ENCODE measurements at regions not wholly inside any gene's neighbourhood (a gene's known extent, or its start where the extent isn't known, plus 50 kb on each side); places are given as distances from the start of the nearest gene placed in this dataset.

DNA sequence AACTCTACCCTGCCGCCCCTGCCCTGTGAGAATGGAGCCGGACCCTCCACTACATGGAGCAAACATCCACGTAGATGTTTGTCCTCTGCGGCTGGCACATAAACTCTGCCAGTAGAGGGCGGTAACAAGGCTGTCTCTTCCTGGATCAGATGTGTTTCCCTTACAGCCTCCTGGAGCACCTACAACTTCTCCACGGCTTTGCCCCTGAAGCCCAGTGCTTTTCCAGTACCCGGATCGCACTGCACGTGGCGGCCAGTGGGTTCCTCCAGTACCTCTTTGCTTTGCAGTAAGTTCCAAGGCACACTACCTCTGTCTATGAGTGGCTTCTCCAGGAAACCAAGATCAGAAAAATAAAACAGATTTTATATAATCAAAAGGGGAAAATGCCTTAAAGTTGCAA lies 651.3 kb downstream of the DCDC2C start:
- Histone ChIP-seq H3K9ac (ENCODE audit: insufficient read length, low read depth) (no peak overlapping the region), H3K4me1 (ENCODE audit: insufficient read depth, insufficient read length) (no peaks in the 10 kb centered on the region), H3K9me3 (ENCODE audit: insufficient read depth, low read length) (no peaks in the 10 kb centered on the region), H3K27me3 (ENCODE audit: insufficient read depth, insufficient read length) (no peaks in the 10 kb centered on the region), H3K4me3 (ENCODE audit: insufficient read length, low read depth) (no peak overlapping the region), H3K36me3 (ENCODE audit: insufficient read depth, insufficient read length, low read length) (no peaks in the 10 kb centered on the region)
- peak; percentile 58 for DNase-seq (ENCODE audit: low read depth, low spot score)
- TF ChIP-seq YY1 (IDR thresholded peaks at IDR 0.05; ENCODE audit: insufficient read depth, insufficient read length) (no peak), ZNF274 (IDR thresholded peaks at IDR 0.05; ENCODE audit: low read depth, low read length) (no peak), SUZ12 (IDR thresholded peaks at IDR 0.05; ENCODE audit: extremely low read depth, insufficient read depth, insufficient read length) (no peak)

DNA sequence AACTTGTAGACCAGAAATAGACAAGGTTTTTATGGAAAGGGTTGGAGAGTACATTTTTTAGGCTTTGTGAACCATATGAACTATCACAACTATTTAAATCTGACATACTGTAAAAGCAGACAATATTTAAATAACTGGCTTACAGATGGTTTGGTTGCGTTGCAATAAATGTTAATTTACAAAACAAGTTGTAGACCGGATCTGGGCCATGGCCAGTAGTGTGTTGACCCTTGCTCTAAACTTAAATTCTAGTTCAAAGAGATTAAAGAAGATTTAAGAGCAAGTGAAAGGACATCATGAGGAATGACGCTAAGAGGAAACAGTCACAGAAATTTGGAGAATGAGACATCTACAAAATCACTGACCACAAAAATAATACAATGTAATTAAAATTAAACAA lies 652.7 kb downstream of the DCDC2C start:
- Histone ChIP-seq H3K9me3 (ENCODE audit: insufficient read depth, low read length) (no peaks in the 10 kb centered on the region), H3K36me3 (ENCODE audit: insufficient read depth, insufficient read length, low read length) (no peaks in the 10 kb centered on the region), H3K27me3 (ENCODE audit: insufficient read depth, insufficient read length) (no peaks in the 10 kb centered on the region), H3K9ac (ENCODE audit: insufficient read length, low read depth) (no peak overlapping the region), H3K4me3 (ENCODE audit: insufficient read length, low read depth) (no peak overlapping the region), H3K4me1 (ENCODE audit: insufficient read depth, insufficient read length) (no peaks in the 10 kb centered on the region)
- DNase-seq (ENCODE audit: low read depth, low spot score), result no peak
- TF ChIP-seq YY1 (IDR thresholded peaks at IDR 0.05; ENCODE audit: insufficient read depth, insufficient read length) (no peak), SUZ12 (IDR thresholded peaks at IDR 0.05; ENCODE audit: extremely low read depth, insufficient read depth, insufficient read length) (no peak), ZNF274 (IDR thresholded peaks at IDR 0.05; ENCODE audit: low read depth, low read length) (no peak)

DNA sequence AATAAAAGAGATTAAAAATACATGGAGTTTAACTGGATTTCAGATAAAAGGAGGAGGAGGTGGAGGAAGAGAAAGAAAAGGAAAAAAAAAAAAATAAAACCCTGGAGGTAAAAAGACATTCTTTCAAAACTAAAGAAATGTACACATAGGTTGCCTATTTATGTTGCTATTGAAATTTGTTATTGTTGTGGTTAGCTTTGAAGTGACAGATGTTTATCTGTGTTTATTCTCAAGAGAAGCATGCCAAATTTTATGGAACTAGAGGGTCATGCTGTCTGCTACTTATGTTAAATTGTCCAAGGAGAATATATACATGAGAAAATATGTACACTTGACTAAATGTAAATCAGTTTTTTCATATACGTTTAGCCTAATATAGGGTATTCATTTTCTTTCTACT lies 653.2 kb downstream of the DCDC2C start:
- Histone ChIP-seq H3K4me1 (ENCODE audit: insufficient read depth, insufficient read length) (no peaks in the 10 kb centered on the region), H3K27me3 (ENCODE audit: insufficient read depth, insufficient read length) (no peaks in the 10 kb centered on the region), H3K9ac (ENCODE audit: insufficient read length, low read depth) (no peak overlapping the region), H3K9me3 (ENCODE audit: insufficient read depth, low read length) (no peaks in the 10 kb centered on the region), H3K36me3 (ENCODE audit: insufficient read depth, insufficient read length, low read length) (no peaks in the 10 kb centered on the region), H3K4me3 (ENCODE audit: insufficient read length, low read depth) (no peak overlapping the region)
- TF ChIP-seq SUZ12 (IDR thresholded peaks at IDR 0.05; ENCODE audit: extremely low read depth, insufficient read depth, insufficient read length) (no peak), ZNF274 (IDR thresholded peaks at IDR 0.05; ENCODE audit: low read depth, low read length) (no peak), YY1 (IDR thresholded peaks at IDR 0.05; ENCODE audit: insufficient read depth, insufficient read length) (no peak)
- DNase-seq (ENCODE audit: low read depth, low spot score), result no peak

DNA sequence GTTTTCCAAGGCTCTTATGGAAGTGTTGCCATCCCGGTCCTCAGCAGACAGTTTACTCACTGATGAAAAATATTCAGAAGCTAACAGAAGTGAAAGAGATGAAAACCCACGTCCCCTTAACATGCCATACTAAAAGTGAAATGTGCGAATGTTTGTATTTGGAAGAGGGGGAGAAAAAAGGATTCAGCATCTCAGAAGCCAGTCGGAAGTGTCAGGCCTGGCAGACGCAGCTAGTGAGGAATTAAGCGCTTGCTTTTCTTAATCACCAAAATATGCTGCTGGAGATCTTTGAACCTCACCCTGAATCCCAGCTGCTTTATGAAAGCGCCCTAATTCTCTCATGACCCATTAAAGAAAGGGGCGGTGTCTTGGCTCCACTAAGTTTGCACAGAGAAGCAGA lies 653.7 kb downstream of the DCDC2C start:
- H3K27me3 ChIP-seq (ENCODE audit: insufficient read depth, insufficient read length), result no peaks in the 10 kb centered on the region
- no peak for DNase-seq (ENCODE audit: low read depth, low spot score)
- H3K9me3 ChIP-seq (ENCODE audit: insufficient read depth, low read length), result no peaks in the 10 kb centered on the region
- H3K4me3 ChIP-seq (ENCODE audit: insufficient read length, low read depth), result no peak overlapping the region
- no peak overlapping the region for H3K9ac ChIP-seq (ENCODE audit: insufficient read length, low read depth)
- H3K36me3 ChIP-seq (ENCODE audit: insufficient read depth, insufficient read length, low read length), result no peaks in the 10 kb centered on the region
- H3K4me1 ChIP-seq (ENCODE audit: insufficient read depth, insufficient read length), result no peaks in the 10 kb centered on the region
- TF ChIP-seq ZNF274 (IDR thresholded peaks at IDR 0.05; ENCODE audit: low read depth, low read length) (no peak), YY1 (IDR thresholded peaks at IDR 0.05; ENCODE audit: insufficient read depth, insufficient read length) (no peak), SUZ12 (IDR thresholded peaks at IDR 0.05; ENCODE audit: extremely low read depth, insufficient read depth, insufficient read length) (no peak)

DNA sequence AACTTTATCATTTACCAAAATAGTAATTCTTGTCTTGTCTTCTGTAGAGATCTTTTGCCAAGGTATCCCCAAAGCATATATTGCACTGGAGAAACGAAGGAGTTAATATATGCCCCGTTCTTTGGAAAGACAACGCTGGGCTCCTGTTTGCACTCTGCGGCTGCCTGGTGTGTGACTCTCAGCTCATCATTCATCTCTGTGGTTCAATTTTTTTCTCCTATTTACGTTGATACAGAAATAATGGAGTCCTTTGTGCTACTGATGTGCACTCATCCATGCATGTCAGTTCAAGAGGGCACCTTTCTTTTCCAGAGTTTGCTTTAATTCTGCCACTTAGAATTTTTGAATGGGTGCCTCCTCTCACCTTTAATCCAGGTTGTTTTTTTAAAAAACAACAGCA lies 655.5 kb downstream of the DCDC2C start:
- TF ChIP-seq SUZ12 (IDR thresholded peaks at IDR 0.05; ENCODE audit: extremely low read depth, insufficient read depth, insufficient read length), result no peak
- no peak for TF ChIP-seq YY1 (IDR thresholded peaks at IDR 0.05; ENCODE audit: insufficient read depth, insufficient read length)
- no peak for TF ChIP-seq ZNF274 (IDR thresholded peaks at IDR 0.05; ENCODE audit: low read depth, low read length)
- Histone ChIP-seq H3K9me3 (ENCODE audit: insufficient read depth, low read length) (no peaks in the 10 kb centered on the region), H3K4me1 (ENCODE audit: insufficient read depth, insufficient read length) (no peaks in the 10 kb centered on the region), H3K27me3 (ENCODE audit: insufficient read depth, insufficient read length) (no peaks in the 10 kb centered on the region), H3K9ac (ENCODE audit: insufficient read length, low read depth) (no peak overlapping the region), H3K36me3 (ENCODE audit: insufficient read depth, insufficient read length, low read length) (no peaks in the 10 kb centered on the region), H3K4me3 (ENCODE audit: insufficient read length, low read depth) (no peak overlapping the region)
- DNase-seq (ENCODE audit: low read depth, low spot score), result no peak

DNA sequence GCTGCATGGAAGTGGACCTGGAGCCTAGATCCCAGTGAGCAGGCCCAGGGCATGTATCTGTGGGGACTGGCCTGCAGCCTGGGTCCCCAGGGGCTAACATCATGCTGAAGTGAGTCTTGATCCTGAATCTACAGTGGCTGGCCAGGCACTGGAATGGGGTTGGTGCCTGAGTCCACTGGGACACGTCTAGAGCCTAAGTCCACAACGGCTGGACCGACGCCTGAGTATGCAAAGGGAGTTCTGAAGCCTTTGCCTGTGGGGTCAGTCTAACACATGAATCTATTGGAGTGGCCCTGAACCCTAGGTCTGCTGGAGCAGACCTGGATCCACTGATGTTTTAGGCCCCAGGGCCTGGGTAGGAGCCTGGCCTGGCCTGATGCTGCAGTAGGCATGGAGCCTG lies 665.5 kb downstream of the DCDC2C start:
- TF ChIP-seq ZNF274 (IDR thresholded peaks at IDR 0.05; ENCODE audit: low read depth, low read length) (no peak), YY1 (IDR thresholded peaks at IDR 0.05; ENCODE audit: insufficient read depth, insufficient read length) (no peak), SUZ12 (IDR thresholded peaks at IDR 0.05; ENCODE audit: extremely low read depth, insufficient read depth, insufficient read length) (no peak)
- Histone ChIP-seq H3K4me1 (ENCODE audit: insufficient read depth, insufficient read length) (no peaks in the 10 kb centered on the region), H3K4me3 (ENCODE audit: insufficient read length, low read depth) (no peak overlapping the region), H3K36me3 (ENCODE audit: insufficient read depth, insufficient read length, low read length) (no peaks in the 10 kb centered on the region), H3K27me3 (ENCODE audit: insufficient read depth, insufficient read length) (no peaks in the 10 kb centered on the region), H3K9me3 (ENCODE audit: insufficient read depth, low read length) (no peaks in the 10 kb centered on the region), H3K9ac (ENCODE audit: insufficient read length, low read depth) (no peak overlapping the region)
- no peak for DNase-seq (ENCODE audit: low read depth, low spot score)

DNA sequence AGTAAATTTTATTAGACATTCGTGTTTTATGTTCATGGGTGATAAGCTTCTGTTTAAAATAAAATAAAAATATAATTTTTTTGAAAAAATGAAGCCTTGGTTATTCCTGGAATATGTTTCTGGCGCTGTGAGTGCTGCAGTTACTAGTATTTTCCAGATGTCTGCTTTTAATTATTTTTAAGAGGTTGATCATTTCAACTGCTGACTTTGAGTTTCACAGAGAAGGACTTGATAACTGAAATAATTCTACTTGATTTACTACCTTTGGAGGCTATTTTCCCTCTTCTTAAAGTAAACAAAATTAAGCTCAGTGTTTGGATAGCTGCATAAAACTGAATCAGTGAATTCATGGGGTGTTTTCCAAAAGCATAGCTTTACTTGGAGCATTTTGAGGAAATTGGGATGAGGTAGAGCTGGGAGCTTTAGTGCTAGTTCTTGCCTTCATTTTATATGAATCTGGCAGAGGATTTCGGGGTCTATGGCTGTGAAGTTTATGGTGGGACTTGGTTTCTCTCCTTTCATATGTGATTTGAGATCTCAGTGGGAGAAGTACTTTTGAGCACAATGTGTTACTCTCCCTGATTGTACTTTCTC lies 666.5 kb downstream of the DCDC2C start:
- Histone ChIP-seq H3K27me3 (ENCODE audit: insufficient read depth, insufficient read length) (no peaks in the 10 kb centered on the region), H3K9ac (ENCODE audit: insufficient read length, low read depth) (no peak overlapping the region), H3K36me3 (ENCODE audit: insufficient read depth, insufficient read length, low read length) (no peaks in the 10 kb centered on the region), H3K4me1 (ENCODE audit: insufficient read depth, insufficient read length) (no peaks in the 10 kb centered on the region), H3K4me3 (ENCODE audit: insufficient read length, low read depth) (no peak overlapping the region), H3K9me3 (ENCODE audit: insufficient read depth, low read length) (no peaks in the 10 kb centered on the region; the same call in 1 of the 2 replicates)
- DNase-seq (ENCODE audit: low read depth, low spot score), result no peak
- TF ChIP-seq YY1 (IDR thresholded peaks at IDR 0.05; ENCODE audit: insufficient read depth, insufficient read length), result no peak
- no peak for TF ChIP-seq SUZ12 (IDR thresholded peaks at IDR 0.05; ENCODE audit: extremely low read depth, insufficient read depth, insufficient read length)
- no peak for TF ChIP-seq ZNF274 (IDR thresholded peaks at IDR 0.05; ENCODE audit: low read depth, low read length)
